ENCODE measurements at regions not wholly inside any gene's neighbourhood (a gene's known extent, or its start where the extent isn't known, plus 50 kb on each side); places are given as distances from the start of the nearest gene placed in this dataset.

GRCh38 chr6:167240034-167240541, 51.0 kb upstream of the UNC93A start:
- ATAC-seq: no peak
- Histone ChIP-seq H3K27ac (no peak overlapping the region), H3K27me3 (no peaks in the 10 kb centered on the region), H3K4me1 (peaks cover 0 to 16% (median 0%) of the 10 kb centered on the region in 4 donors), H3K4me3 (no peak overlapping the region), H3K9me3 (no peaks in the 10 kb centered on the region), H3K36me3 (no peaks in the 10 kb centered on the region)
- intact Hi-C loops (cut with DNase I): no loop called here
- WGBS (ENCODE audit: insufficient coverage, low coverage, low lambda C conversion rate, missing lambda C conversion rate): 92% methylated on average over 4 of the region's 18 CpGs
- TF ChIP-seq POLR2A (IDR thresholded peaks at IDR 0.05) (no peak), CTCF (IDR thresholded peaks at IDR 0.05) (no peak)
- no peak for DNase-seq

Small RNA genes in the stretch of these regions (small RNA-seq; reads per million reads assigned to genes)
- gene AL353747.1: 0 reads per million in 2 experiments

Data from right lobe of liver (tissue), 6 donors.